RPMI8226 (cell line): ENCODE measurements at regions not wholly inside any gene's neighbourhood (a gene's known extent, or its start where the extent isn't known, plus 50 kb on each side); places are given as distances from the start of the nearest gene placed in this dataset.

Source experiments
- DNase-seq: peaks from one replicate; pipeline ENCODE4 v3.0.0-alpha.2; 2015

DNA sequence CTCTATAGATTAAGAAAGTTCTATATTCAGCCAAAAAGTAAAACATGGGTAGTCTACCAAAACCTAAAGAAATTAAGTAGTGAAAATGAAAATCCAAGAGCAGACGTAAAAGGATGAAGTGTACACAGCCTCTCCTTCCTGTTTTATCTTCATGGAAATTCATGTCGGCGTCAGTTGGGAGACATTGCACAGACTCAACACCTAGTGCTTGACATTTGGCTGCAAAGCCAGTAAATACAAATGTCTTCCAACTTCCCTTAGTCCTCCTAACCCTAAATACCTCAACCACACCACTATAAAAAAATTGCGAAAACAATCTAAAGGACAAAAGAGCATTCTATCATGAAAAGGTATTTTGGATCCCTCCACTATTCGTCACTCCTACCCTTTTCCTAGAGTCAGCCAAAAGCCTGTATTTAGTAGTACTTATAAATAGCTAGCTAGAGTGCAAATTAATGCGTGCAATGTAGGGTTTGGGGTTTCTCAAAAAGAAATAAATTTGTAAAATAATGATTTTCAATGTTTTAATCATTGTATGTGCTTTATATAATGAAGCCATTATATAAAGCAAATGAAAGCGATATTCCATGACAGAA lies 56.4 kb upstream of the TRPC4 start:
- no peak for DNase-seq

DNA sequence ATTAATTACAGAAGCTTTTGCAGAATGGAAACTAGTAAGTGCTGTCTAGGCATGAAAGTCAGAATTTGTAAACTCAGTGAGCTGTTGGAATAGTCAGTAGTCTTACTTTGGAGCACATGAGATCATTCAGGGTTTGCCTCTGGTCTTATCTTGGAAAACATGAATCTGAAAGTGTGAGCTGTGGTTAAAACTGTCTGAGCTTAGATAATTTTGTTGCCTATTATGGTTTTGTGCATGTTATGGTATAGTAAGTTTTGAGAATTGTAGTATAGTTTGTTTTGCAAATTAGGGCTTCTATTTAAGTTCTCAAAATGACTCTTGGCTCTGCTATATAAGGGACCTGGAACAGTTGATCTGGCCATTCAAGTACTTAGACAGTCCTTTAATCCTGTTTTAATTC lies 53.7 kb upstream of the TRPC4 start:
- DNase-seq: no peak

DNA sequence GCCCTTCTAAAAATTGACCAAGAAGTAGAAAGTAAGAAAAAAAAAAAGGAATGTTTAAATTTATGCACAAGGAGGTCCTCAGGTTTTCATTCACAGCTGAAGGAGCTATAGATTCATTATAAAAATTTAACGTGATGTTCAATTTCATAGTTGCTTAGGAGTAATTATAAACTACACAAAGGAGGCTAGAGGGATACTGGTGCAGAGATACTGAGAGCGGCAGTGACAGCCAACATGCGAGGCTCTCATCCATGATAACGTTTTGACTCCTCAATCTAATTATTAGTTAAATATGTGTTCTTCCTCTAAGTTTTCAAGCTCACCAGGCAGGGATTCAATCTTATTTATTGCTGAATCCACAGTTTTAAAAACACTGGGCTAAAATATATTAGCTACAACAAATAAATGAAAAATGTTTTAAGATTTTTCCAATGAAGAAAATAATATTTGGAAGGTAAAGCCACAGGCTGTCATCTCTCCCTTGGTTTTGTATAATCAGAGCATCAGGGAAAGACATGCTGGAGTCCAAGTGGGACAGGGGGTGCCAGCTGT lies 49.8 kb upstream of the TRPC4 start:
- no peak for DNase-seq
